GM12878 (cell line): ENCODE measurements at regions not wholly inside any gene's neighbourhood (a gene's known extent, or its start where the extent isn't known, plus 50 kb on each side); places are given as distances from the start of the nearest gene placed in this dataset.

ENCODE experiments used
- ATAC-seq: fragments of 200-7000 bp; cut with Tn5 transposase; 3 replicates; pipeline ENCODE4 v1.9.1; 2020; ENCODE audit warnings: mild to moderate bottlenecking, moderate library complexity
- BruUV-seq: library from RNA; stranded (reverse); fragments of 400-500 nt; replicated peaks from 2 replicates; lab custom pipeline; 2021; lab: Mats Ljungman, UMichigan
- CTCF ChIA-PET: fragments of 300-600 bp; sonication (Branson Sonifier 250); formaldehyde crosslinking; extraction: SDS; loops from one replicate; lab custom pipeline; 2021; ENCODE audit warnings: inconsistent platforms; lab: Yijun Ruan, JAX
- POLR2A ChIA-PET: fragments of 350-600 bp; formaldehyde crosslinking; extraction: SDS; loops from one replicate; lab custom pipeline; 2021; ENCODE audit warnings: inconsistent platforms; lab: Charles Lee
- RAD21 ChIA-PET: fragments of 300-600 bp; sonication (Branson Sonifier 250); formaldehyde crosslinking; loops from one replicate; lab custom pipeline; 2023; ENCODE audit warnings: antibody characterized with exemption; ENCODE audit not compliant: unreplicated experiment; lab: Charles Lee
- SMC1A ChIA-PET: fragments of 300-600 bp; sonication (Branson Sonifier 250); formaldehyde crosslinking; loops from one replicate; lab custom pipeline; 2023; ENCODE audit not compliant: unreplicated experiment, uncharacterized antibody; lab: Charles Lee
- DNase-seq: peaks from one replicate; pipeline ENCODE4 v3.0.0-alpha.2; 2011; ENCODE audit warnings: low read depth, low spot score
- FAIRE-seq: peaks from 3 replicates; lab custom pipeline; 2011; peaks lifted over from hg19 to GRCh38; lab: Jason Lieb, UNC
- H2AFZ ChIP-seq: 2 replicates; pipeline ENCODE4 v1.6.0; 2011; ENCODE audit warnings: low read depth, low read length, control low read depth; ENCODE audit not compliant: control insufficient read depth
- H3K27ac ChIP-seq: 2 replicates; pipeline ENCODE4 v1.5.1; 2011; ENCODE audit warnings: control low read depth; ENCODE audit not compliant: control insufficient read depth, insufficient read depth
- H3K27me3 ChIP-seq, 2 experiments: replicated peaks in 1 of 2; 2 replicates each; pipeline versions ENCODE4 v1.6.0 to v1.6.1; 2011; ENCODE audit warnings: low read length in 1 of 2; ENCODE audit not compliant: control insufficient read depth in 2 of 2, insufficient read depth in 2 of 2
- H3K36me3 ChIP-seq, 2 experiments: 2 replicates each; pipeline ENCODE4 v1.5.1; 2011; ENCODE audit warnings: low read length in 1 of 2; ENCODE audit not compliant: control insufficient read depth in 2 of 2, insufficient read depth in 2 of 2
- H3K4me1 ChIP-seq: 2 replicates; pipeline ENCODE4 v1.6.1; 2011; ENCODE audit warnings: mild to moderate bottlenecking, low read length, moderate library complexity, mixed read lengths; ENCODE audit not compliant: control insufficient read depth, insufficient read depth
- H3K4me2 ChIP-seq: 2 replicates; pipeline ENCODE4 v1.6.0; 2011; ENCODE audit warnings: control low read depth; ENCODE audit not compliant: control insufficient read depth, insufficient read depth
- H3K4me3 ChIP-seq: fragments of 200-600 bp; sonication (generic); 2 replicates; pipeline ENCODE4 v1.5.1; 2016
- H3K79me2 ChIP-seq: 2 replicates; pipeline ENCODE4 v1.6.0; 2011; ENCODE audit warnings: low read length; ENCODE audit not compliant: control insufficient read depth, insufficient read depth
- H3K9ac ChIP-seq: 2 replicates; pipeline ENCODE4 v1.8.0; 2011; ENCODE audit warnings: low read length, control low read depth, mixed read lengths; ENCODE audit not compliant: control insufficient read depth, insufficient read depth
- H3K9me3 ChIP-seq: replicated peaks from 3 replicates; pipeline ENCODE4 v1.5.1; 2011; ENCODE audit warnings: mild to moderate bottlenecking, low read length; ENCODE audit not compliant: control insufficient read depth, insufficient read depth
- H4K20me1 ChIP-seq: 2 replicates; pipeline ENCODE4 v1.6.0; 2011; ENCODE audit not compliant: control insufficient read depth, insufficient read depth
- BHLHE40 ChIP-seq, 2 experiments: fragments of 450-650 bp in 1 of 2; IDR thresholded peaks; 2 replicates each; pipeline ENCODE4 v1.6.1; 2011 to 2017; ENCODE audit warnings: low read depth in 2 of 2, borderline replicate concordance in 1 of 2, improper control_type of control experiment in 1 of 2, low read length in 1 of 2, mild to moderate bottlenecking in 1 of 2
- CBFB ChIP-seq: IDR thresholded peaks from 2 replicates; pipeline ENCODE4 v1.6.1; 2016; ENCODE audit warnings: antibody characterized with exemption, low read depth
- ELK1 ChIP-seq: IDR thresholded peaks from 2 replicates; pipeline ENCODE4 v1.6.1; 2012; ENCODE audit warnings: low read depth, low read length, improper control_type of control experiment
- FOXK2 ChIP-seq: fragments of 450-650 bp; IDR thresholded peaks from 2 replicates; pipeline ENCODE4 v1.6.1; 2017; ENCODE audit warnings: mild to moderate bottlenecking, moderate library complexity
- HCFC1 ChIP-seq: fragments of 150-350 bp; IDR thresholded peaks from 2 replicates; pipeline ENCODE4 v1.6.1; 2014; ENCODE audit warnings: low read length
- NR2C2 ChIP-seq: IDR thresholded peaks from 2 replicates; pipeline ENCODE4 v1.6.1; 2011; ENCODE audit warnings: borderline replicate concordance, low read depth; ENCODE audit not compliant: control insufficient read depth, insufficient read length
- SP1 ChIP-seq: IDR thresholded peaks from one replicate; pipeline ENCODE4 v1.6.1; 2011; ENCODE audit warnings: low read depth, low read length
- SUPT20H ChIP-seq: IDR thresholded peaks from 2 replicates; pipeline ENCODE4 v1.6.1; 2011; ENCODE audit warnings: low read depth, mild to moderate bottlenecking, low read length, moderate library complexity, borderline replicate concordance; ENCODE audit not compliant: control insufficient read depth
- USF2 ChIP-seq: IDR thresholded peaks from 2 replicates; pipeline ENCODE4 v1.6.1; 2011; ENCODE audit warnings: low read depth, low read length, improper control_type of control experiment, borderline replicate concordance
- YY1 ChIP-seq: IDR thresholded peaks from 2 replicates; pipeline ENCODE4 v1.6.1; 2011; ENCODE audit warnings: low read depth, mild to moderate bottlenecking, low read length
- ZBTB11 ChIP-seq: fragments of 450-650 bp; formaldehyde crosslinking; IDR thresholded peaks from 2 replicates; pipeline ENCODE4 v1.5.0; 2022; ENCODE audit warnings: mild to moderate bottlenecking, missing genetic modification characterization
- WGBS: methylation state at CpG from one replicate; pipeline ENCODE4 v1.1.6; 2016; ENCODE audit warnings: low lambda C conversion rate; ENCODE audit not compliant: insufficient replicate concordance, insufficient coverage; ENCODE audit errors: missing lambda C conversion rate; 5-methylcytosine and 5-hydroxymethylcytosine counted together
- in situ Hi-C: fragments of 300-500 bp; cut with MboI; formaldehyde crosslinking; loops from 9 replicates; pipeline ENCODE4 v1.14.3; 2018; ENCODE audit warnings: mixed read lengths
- intact Hi-C: fragments of 100-400 bp; cut with micrococcal nuclease; formaldehyde crosslinking; loops from one replicate; pipeline ENCODE4 v1.14.2; 2022; ENCODE audit not compliant: unreplicated experiment

GRCh38 chr5:58143181-58143580 lies 316.7 kb downstream of the PLK2 start (continued):
- TF ChIP-seq NR2C2: no peak
- TF ChIP-seq CBFB: no peak
- no peak for TF ChIP-seq SUPT20H
- TF ChIP-seq BHLHE40 (IDR thresholded peaks at IDR 0.05; ENCODE audit: borderline replicate concordance in 1 of 2, low read depth in 2 of 2, low read length in 1 of 2): no peak

- Histone ChIP-seq H3K27me3 (no peaks in the 10 kb centered on the region), H3K27ac (no peak overlapping the region), H3K4me2 (no peak overlapping the region), H3K79me2 (no peaks in the 10 kb centered on the region), H4K20me1 (no peaks in the 10 kb centered on the region), H3K4me1 (no peaks in the 10 kb centered on the region), H3K9ac (no peak overlapping the region), H3K4me3 (no peak overlapping the region), H2AFZ (no peak overlapping the region), H3K9me3 (no peaks in the 10 kb centered on the region), H3K36me3 (no peaks in the 10 kb centered on the region)
- in situ Hi-C loops (no loop called here), intact Hi-C loops (no loop called here)
- no peak for ATAC-seq
- WGBS: 36% methylated on average over 2 of the region's 2 CpGs
- DNase-seq: no peak
- POLR2A ChIA-PET: no interaction called here
- RAD21 ChIA-PET: no interaction called here
- CTCF ChIA-PET: interaction anchor here (0.7 kb wide), 1 partner anchor 613 kb away, joined by 3 read pairs; no protein-coding TSS in a partner anchor
- FAIRE-seq: peak; percentile 13
- SMC1A ChIA-PET: no interaction called here
- no peak for TF ChIP-seq YY1
- BruUV-seq: no TSS peak
These were observed 321.1 kb downstream of the PLK2 start for GRCh38 chr5:58138791-58139190.

GRCh38 chr5:58136406-58136805 lies 323.5 kb downstream of the PLK2 start:
- intact Hi-C loops (no loop called here), in situ Hi-C loops (no loop called here)
- H2AFZ ChIP-seq: no peak overlapping the region
- H3K27me3 ChIP-seq: no peaks in the 10 kb centered on the region; a peak in 1 of 4 replicates
- SMC1A ChIA-PET: no interaction called here
- ATAC-seq (no peak), DNase-seq (no peak), FAIRE-seq (no peak)
- RAD21 ChIA-PET: no interaction called here
- H3K9ac ChIP-seq: no peak overlapping the region
- no peaks in the 10 kb centered on the region for H3K36me3 ChIP-seq
- no peaks in the 10 kb centered on the region for H4K20me1 ChIP-seq
- no peaks in the 10 kb centered on the region for H3K9me3 ChIP-seq
- H3K4me2 ChIP-seq: no peak overlapping the region
- CTCF ChIA-PET: no interaction called here
- no peak overlapping the region for H3K4me3 ChIP-seq
- WGBS: 19% methylated on average over 5 of the region's 5 CpGs
- H3K79me2 ChIP-seq: no peaks in the 10 kb centered on the region
- no peaks in the 10 kb centered on the region for H3K4me1 ChIP-seq
- H3K27ac ChIP-seq: no peak overlapping the region
- no TSS peak for BruUV-seq
- POLR2A ChIA-PET: no interaction called here
- TF ChIP-seq FOXK2: no peak
- TF ChIP-seq ZBTB11 (CRISPR knock-in tag): no peak
- no peak for TF ChIP-seq USF2
- no peak for TF ChIP-seq SP1
- no peak for TF ChIP-seq ELK1
- TF ChIP-seq HCFC1: no peak
